OCI-LY3 (cell line): ENCODE measurements at regions not wholly inside any gene's neighbourhood (a gene's known extent, or its start where the extent isn't known, plus 50 kb on each side); places are given as distances from the start of the nearest gene placed in this dataset.
A peak's percentile ranks its signal among the peaks of the same experiment; 100 is the strongest.

Experiments
- EZH2phosphoT487 ChIP-seq: fragments of 200-600 bp; shearing (Covaris generic); IDR thresholded peaks from 2 replicates; pipeline ENCODE4 v1.6.1; 2018; ENCODE audit warnings: antibody characterized with exemption, mixed run types, low read depth
- TF ChIP-seq, protein P1 (sequence below): fragments of 200-600, 300-600 bp; sonication (generic); IDR thresholded peaks from 2 replicates; pipeline ENCODE4 v1.5.1; 2014; ENCODE audit warnings: antibody characterized with exemption, low read length, low read depth

DNA sequence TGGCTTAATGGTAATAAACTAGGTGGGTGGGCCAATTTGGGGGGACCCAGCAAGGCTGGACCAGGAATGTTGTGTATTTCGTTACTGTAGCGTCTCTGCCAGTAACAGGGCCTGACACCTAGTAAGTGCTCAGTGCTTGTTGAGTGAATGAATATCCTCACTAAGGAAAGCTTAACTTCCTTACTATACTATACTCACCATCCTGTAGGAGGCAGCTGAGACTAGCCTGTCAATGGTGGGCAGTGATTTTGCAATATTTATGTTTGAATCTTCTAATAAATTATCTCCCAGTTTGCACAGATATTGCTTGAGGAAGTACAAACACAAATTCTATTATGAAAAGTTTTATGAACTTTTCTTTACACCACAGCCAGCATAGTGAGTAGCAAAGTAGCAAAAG is 370.7 kb upstream of the SYT4 start:
- TF ChIP-seq, protein P1, sequence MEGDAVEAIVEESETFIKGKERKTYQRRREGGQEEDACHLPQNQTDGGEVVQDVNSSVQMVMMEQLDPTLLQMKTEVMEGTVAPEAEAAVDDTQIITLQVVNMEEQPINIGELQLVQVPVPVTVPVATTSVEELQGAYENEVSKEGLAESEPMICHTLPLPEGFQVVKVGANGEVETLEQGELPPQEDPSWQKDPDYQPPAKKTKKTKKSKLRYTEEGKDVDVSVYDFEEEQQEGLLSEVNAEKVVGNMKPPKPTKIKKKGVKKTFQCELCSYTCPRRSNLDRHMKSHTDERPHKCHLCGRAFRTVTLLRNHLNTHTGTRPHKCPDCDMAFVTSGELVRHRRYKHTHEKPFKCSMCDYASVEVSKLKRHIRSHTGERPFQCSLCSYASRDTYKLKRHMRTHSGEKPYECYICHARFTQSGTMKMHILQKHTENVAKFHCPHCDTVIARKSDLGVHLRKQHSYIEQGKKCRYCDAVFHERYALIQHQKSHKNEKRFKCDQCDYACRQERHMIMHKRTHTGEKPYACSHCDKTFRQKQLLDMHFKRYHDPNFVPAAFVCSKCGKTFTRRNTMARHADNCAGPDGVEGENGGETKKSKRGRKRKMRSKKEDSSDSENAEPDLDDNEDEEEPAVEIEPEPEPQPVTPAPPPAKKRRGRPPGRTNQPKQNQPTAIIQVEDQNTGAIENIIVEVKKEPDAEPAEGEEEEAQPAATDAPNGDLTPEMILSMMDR, result peak; percentile 34
- TF ChIP-seq EZH2phosphoT487, result no peak
